Panc1 (cell line): ENCODE measurements at regions not wholly inside any gene's neighbourhood (a gene's known extent, or its start where the extent isn't known, plus 50 kb on each side); places are given as distances from the start of the nearest gene placed in this dataset.

Source experiments
- ATAC-seq: fragments of 200-7000 bp; cut with Tn5 transposase; 2 replicates; pipeline ENCODE4 v1.9.1; 2020; ENCODE audit warnings: mild to moderate bottlenecking, moderate library complexity
- BruUV-seq: library from RNA; stranded (reverse); fragments of 400-500 nt; replicated peaks from 2 replicates; lab custom pipeline; 2021; lab: Mats Ljungman, UMichigan
- CTCF ChIA-PET: fragments of 300-600 bp; sonication (Branson Sonifier 250); formaldehyde crosslinking; loops from one replicate; lab custom pipeline; 2022; ENCODE audit warnings: antibody characterized with exemption; lab: Charles Lee
- POLR2A ChIA-PET: fragments of 300-600 bp; sonication (Branson Sonifier 250); formaldehyde crosslinking; loops from one replicate; lab custom pipeline; 2022; ENCODE audit warnings: antibody characterized with exemption; lab: Charles Lee
- DNase-seq: peaks from one replicate; pipeline ENCODE4 v3.0.0-alpha.2; 2010; ENCODE audit warnings: low read depth, low spot score
- H3K27ac ChIP-seq: 2 replicates; pipeline ENCODE4 v1.5.1; 2011; ENCODE audit warnings: mild to moderate bottlenecking, low read length, inconsistent platforms
- H3K27me3 ChIP-seq: fragments of 200-500 bp; sonication (Bioruptor generic); 2 replicates; pipeline ENCODE4 v1.6.0; 2014; ENCODE audit warnings: low read length, inconsistent platforms; ENCODE audit not compliant: control insufficient read depth, insufficient read depth
- H3K36me3 ChIP-seq: fragments of 200-500 bp; sonication (Bioruptor generic); 2 replicates; pipeline ENCODE4 v1.5.1; 2014; ENCODE audit warnings: inconsistent platforms, mild to moderate bottlenecking, low read length, moderate library complexity; ENCODE audit not compliant: control insufficient read depth, insufficient read depth
- H3K4me1 ChIP-seq: 2 replicates; pipeline ENCODE4 v1.5.1; 2011; ENCODE audit warnings: inconsistent platforms, mild to moderate bottlenecking, low read length, moderate library complexity; ENCODE audit not compliant: control insufficient read depth, insufficient read depth
- H3K4me3 ChIP-seq, 2 experiments: 2 replicates each; pipeline ENCODE4 v1.5.1; 2011 to 2012; ENCODE audit warnings: low read depth in 2 of 2, low read length in 2 of 2, mild to moderate bottlenecking in 2 of 2, inconsistent platforms in 1 of 2, moderate library complexity in 1 of 2
- H3K9me3 ChIP-seq: fragments of 200-500 bp; sonication (Bioruptor generic); 2 replicates; pipeline ENCODE4 v1.5.1; 2014; ENCODE audit warnings: low read depth, mild to moderate bottlenecking, inconsistent platforms, low read length, moderate library complexity; ENCODE audit not compliant: control insufficient read depth, insufficient read depth
- POLR2AphosphoS5 ChIP-seq: IDR thresholded peaks from 2 replicates; pipeline ENCODE4 v1.6.1; 2012; ENCODE audit warnings: mild to moderate bottlenecking, low read depth, low read length, moderate library complexity
- SIN3A ChIP-seq: IDR thresholded peaks from 2 replicates; pipeline ENCODE4 v1.6.1; 2012; ENCODE audit warnings: low read depth, mild to moderate bottlenecking, low read length, moderate library complexity, borderline replicate concordance; ENCODE audit not compliant: insufficient read depth
- TCF7L2 ChIP-seq: IDR thresholded peaks from 2 replicates; pipeline ENCODE4 v1.6.1; 2011; ENCODE audit warnings: mild to moderate bottlenecking, low read depth, low read length, inconsistent platforms
- in situ Hi-C: cut with HindIII; loops from 2 replicates; pipeline ENCODE4 v1.10.0; 2016; ENCODE audit warnings: low sequenced_read_pairs, low pct_unique_long_range_greater_than_20kb
- intact Hi-C: fragments of 100-400 bp; cut with micrococcal nuclease; formaldehyde crosslinking; loops from one replicate; pipeline ENCODE4 v1.10.0; 2022; ENCODE audit not compliant: unreplicated experiment
- TF ChIP-seq, protein P1 (sequence below): fragments of 450-650 bp; IDR thresholded peaks from 2 replicates; pipeline ENCODE4 v1.5.1; 2017; ENCODE audit warnings: mild to moderate bottlenecking
- TF ChIP-seq, protein P2 (sequence below), 2 experiments: IDR thresholded peaks; 2 replicates each; pipeline ENCODE4 v1.6.1; 2011 to 2012; ENCODE audit warnings: low read depth in 2 of 2, control low read depth in 1 of 2, low read length in 1 of 2, mild to moderate bottlenecking in 1 of 2, moderate library complexity in 1 of 2; ENCODE audit not compliant: insufficient read depth in 1 of 2

DNA sequence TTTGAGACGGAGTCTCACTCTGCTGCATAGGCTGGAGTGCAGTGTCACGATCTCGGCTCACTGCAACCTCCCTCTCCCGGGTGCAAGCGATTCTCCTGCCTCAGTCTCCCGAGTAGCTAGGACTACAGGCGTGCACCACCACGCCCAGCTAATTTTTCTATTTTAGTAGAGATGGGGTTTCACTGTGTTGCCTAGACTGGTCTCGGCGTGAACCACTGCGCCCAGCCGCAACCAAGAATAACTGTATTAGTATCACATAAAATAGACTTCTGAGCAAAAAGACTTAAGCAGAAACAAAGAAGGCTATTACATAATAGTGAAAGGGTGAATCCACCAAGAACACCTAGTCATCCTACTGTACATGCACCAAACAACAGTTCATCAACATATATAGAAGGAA lies 67.6 kb upstream of the TFEC start:
- no peaks in the 10 kb centered on the region for H3K4me1 ChIP-seq
- ChIA-PET POLR2A (no interaction called here), CTCF (no interaction called here)
- H3K9me3 ChIP-seq: no peaks in the 10 kb centered on the region
- DNase-seq: no peak
- no peaks in the 10 kb centered on the region; the same call in 1 of the 2 replicates for H3K27me3 ChIP-seq
- H3K27ac ChIP-seq: no peak overlapping the region
- intact Hi-C loops: no loop called here
- no peaks in the 10 kb centered on the region for H3K36me3 ChIP-seq
- H3K4me3 ChIP-seq: no peak overlapping the region
- no TSS peak for BruUV-seq
- in situ Hi-C loops: no loop called here
- TF ChIP-seq POLR2AphosphoS5: no peak
- TF ChIP-seq, protein P1, sequence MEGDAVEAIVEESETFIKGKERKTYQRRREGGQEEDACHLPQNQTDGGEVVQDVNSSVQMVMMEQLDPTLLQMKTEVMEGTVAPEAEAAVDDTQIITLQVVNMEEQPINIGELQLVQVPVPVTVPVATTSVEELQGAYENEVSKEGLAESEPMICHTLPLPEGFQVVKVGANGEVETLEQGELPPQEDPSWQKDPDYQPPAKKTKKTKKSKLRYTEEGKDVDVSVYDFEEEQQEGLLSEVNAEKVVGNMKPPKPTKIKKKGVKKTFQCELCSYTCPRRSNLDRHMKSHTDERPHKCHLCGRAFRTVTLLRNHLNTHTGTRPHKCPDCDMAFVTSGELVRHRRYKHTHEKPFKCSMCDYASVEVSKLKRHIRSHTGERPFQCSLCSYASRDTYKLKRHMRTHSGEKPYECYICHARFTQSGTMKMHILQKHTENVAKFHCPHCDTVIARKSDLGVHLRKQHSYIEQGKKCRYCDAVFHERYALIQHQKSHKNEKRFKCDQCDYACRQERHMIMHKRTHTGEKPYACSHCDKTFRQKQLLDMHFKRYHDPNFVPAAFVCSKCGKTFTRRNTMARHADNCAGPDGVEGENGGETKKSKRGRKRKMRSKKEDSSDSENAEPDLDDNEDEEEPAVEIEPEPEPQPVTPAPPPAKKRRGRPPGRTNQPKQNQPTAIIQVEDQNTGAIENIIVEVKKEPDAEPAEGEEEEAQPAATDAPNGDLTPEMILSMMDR: no peak
- no peak for TF ChIP-seq SIN3A
- TF ChIP-seq, protein P2, sequence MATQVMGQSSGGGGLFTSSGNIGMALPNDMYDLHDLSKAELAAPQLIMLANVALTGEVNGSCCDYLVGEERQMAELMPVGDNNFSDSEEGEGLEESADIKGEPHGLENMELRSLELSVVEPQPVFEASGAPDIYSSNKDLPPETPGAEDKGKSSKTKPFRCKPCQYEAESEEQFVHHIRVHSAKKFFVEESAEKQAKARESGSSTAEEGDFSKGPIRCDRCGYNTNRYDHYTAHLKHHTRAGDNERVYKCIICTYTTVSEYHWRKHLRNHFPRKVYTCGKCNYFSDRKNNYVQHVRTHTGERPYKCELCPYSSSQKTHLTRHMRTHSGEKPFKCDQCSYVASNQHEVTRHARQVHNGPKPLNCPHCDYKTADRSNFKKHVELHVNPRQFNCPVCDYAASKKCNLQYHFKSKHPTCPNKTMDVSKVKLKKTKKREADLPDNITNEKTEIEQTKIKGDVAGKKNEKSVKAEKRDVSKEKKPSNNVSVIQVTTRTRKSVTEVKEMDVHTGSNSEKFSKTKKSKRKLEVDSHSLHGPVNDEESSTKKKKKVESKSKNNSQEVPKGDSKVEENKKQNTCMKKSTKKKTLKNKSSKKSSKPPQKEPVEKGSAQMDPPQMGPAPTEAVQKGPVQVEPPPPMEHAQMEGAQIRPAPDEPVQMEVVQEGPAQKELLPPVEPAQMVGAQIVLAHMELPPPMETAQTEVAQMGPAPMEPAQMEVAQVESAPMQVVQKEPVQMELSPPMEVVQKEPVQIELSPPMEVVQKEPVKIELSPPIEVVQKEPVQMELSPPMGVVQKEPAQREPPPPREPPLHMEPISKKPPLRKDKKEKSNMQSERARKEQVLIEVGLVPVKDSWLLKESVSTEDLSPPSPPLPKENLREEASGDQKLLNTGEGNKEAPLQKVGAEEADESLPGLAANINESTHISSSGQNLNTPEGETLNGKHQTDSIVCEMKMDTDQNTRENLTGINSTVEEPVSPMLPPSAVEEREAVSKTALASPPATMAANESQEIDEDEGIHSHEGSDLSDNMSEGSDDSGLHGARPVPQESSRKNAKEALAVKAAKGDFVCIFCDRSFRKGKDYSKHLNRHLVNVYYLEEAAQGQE (IDR thresholded peaks at IDR 0.05; ENCODE audit: insufficient read depth in 1 of 2, low read depth in 2 of 2, low read length in 1 of 2): no peak
- no peak for TF ChIP-seq TCF7L2
- no peak for ATAC-seq

DNA sequence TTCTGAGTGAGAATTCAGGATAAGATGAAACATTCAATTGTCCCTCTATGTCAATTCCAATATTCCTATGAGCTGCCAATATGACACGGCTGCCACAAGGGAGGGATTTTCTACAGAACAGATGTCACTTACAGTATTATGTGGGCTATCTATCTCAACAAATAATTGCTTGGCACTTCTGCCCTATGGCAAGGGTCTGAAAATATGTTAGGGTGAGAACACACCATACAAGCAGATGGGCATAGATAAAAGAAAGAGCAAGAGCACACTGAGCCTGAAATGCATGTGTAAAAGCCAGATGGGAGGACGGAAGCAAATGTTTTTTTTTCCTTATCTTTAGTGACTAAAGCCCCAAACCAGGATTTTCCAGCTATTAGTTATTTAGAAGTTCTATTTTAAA lies 70.1 kb upstream of the TFEC start:
- in situ Hi-C loops (no loop called here), intact Hi-C loops (no loop called here)
- Histone ChIP-seq H3K4me3 (no peak overlapping the region), H3K4me1 (no peaks in the 10 kb centered on the region), H3K27ac (no peak overlapping the region), H3K27me3 (peaks cover 12% of the 10 kb centered on the region), H3K9me3 (no peaks in the 10 kb centered on the region), H3K36me3 (no peaks in the 10 kb centered on the region)
- no peak for ATAC-seq
- TF ChIP-seq, protein P2 (IDR thresholded peaks at IDR 0.05; ENCODE audit: insufficient read depth in 1 of 2, low read depth in 2 of 2, low read length in 1 of 2): no peak
- TF ChIP-seq, protein P1: no peak
- TF ChIP-seq POLR2AphosphoS5: no peak
- TF ChIP-seq TCF7L2: no peak
- TF ChIP-seq SIN3A: no peak
- DNase-seq: no peak
- POLR2A ChIA-PET: no interaction called here
- CTCF ChIA-PET: no interaction called here
- BruUV-seq: no TSS peak
